A549 (cell line): ENCODE measurements at regions not wholly inside any gene's neighbourhood (a gene's known extent, or its start where the extent isn't known, plus 50 kb on each side); places are given as distances from the start of the nearest gene placed in this dataset.

Experiments
- ATAC-seq, 2 experiments: fragments of 200-7000 bp in 1 of 2; fragments of >200 bp in 1 of 2; cut with Nextera tagmentation in 1 of 2; cut with Tn5 transposase in 1 of 2; 3 replicates each; pipeline versions ENCODE4 v1.8.0 to v1.9.1; 2018 to 2020; ENCODE audit warnings: mild to moderate bottlenecking in 1 of 2, moderate library complexity in 1 of 2
- CTCF ChIA-PET: fragments of 300-600 bp; sonication (Branson Sonifier 250); formaldehyde crosslinking; extraction: SDS; loops from one replicate; lab custom pipeline; 2021; ENCODE audit warnings: antibody characterized with exemption, inconsistent platforms; lab: Yijun Ruan, JAX
- POLR2A ChIA-PET: fragments of 350-600 bp; formaldehyde crosslinking; extraction: SDS; loops from one replicate; lab custom pipeline; 2021; ENCODE audit warnings: antibody characterized with exemption, inconsistent platforms; lab: Yijun Ruan, JAX
- DNase-seq, 2 experiments: peaks; one replicate each; pipeline versions ENCODE4 v3.0.0 to v3.0.0-alpha.2; 2011 to 2016; ENCODE audit warnings: low read depth in 1 of 2, low spot score in 1 of 2
- FAIRE-seq: peaks from 2 replicates; lab custom pipeline; 2011; peaks lifted over from hg19 to GRCh38; lab: Jason Lieb, UNC
- H3K27ac ChIP-seq, 2 experiments: fragments of >200 bp; sonication (Bioruptor Twin); formaldehyde crosslinking; 3 replicates each; pipeline ENCODE4 v1.5.1; 2016 to 2017
- H3K4me1 ChIP-seq: fragments of >200 bp; sonication (Bioruptor Twin); formaldehyde crosslinking; 3 replicates; pipeline ENCODE4 v1.6.1; 2016
- H3K4me2 ChIP-seq: fragments of >200 bp; sonication (Bioruptor Twin); formaldehyde crosslinking; 3 replicates; pipeline ENCODE4 v1.6.1; 2016
- H3K4me3 ChIP-seq: fragments of >200 bp; sonication (Bioruptor Twin); formaldehyde crosslinking; 3 replicates; pipeline ENCODE4 v1.5.1; 2016
- H3K9me3 ChIP-seq: fragments of >200 bp; sonication (Bioruptor Twin); formaldehyde crosslinking; 3 replicates; pipeline ENCODE4 v1.6.1; 2016
- BHLHE40 ChIP-seq: IDR thresholded peaks from 2 replicates; pipeline ENCODE4 v1.6.1; 2012; ENCODE audit warnings: low read depth, low read length, inconsistent platforms
- CBX2 ChIP-seq: fragments of 200-600 bp; sonication (generic); IDR thresholded peaks from 2 replicates; pipeline ENCODE4 v1.6.1; 2016; ENCODE audit warnings: low read depth, mild to moderate bottlenecking, borderline replicate concordance
- CEBPB ChIP-seq, 2 experiments: fragments of >200 bp in 1 of 2; sonication (Bioruptor Twin) in 1 of 2; formaldehyde crosslinking in 1 of 2; IDR thresholded peaks; 2 replicates each; pipeline ENCODE4 v1.6.1; 2012 to 2016
- EHF ChIP-seq: fragments of 250-450 bp; sonication (Bioruptor Pico); IDR thresholded peaks from 2 replicates; pipeline ENCODE4 v1.5.0; 2020; ENCODE audit warnings: mild to moderate bottlenecking
- FOSB ChIP-seq: fragments of 250-450 bp; sonication (Bioruptor Pico); IDR thresholded peaks from 2 replicates; pipeline ENCODE4 v1.5.0; 2020; ENCODE audit warnings: mild to moderate bottlenecking, moderate library complexity
- FOXS1 ChIP-seq: fragments of 250-450 bp; sonication (Bioruptor Pico); IDR thresholded peaks from 2 replicates; pipeline ENCODE4 v1.5.0; 2020; ENCODE audit warnings: mild to moderate bottlenecking, moderate library complexity
- HEYL ChIP-seq: fragments of 250-450 bp; sonication (Bioruptor Pico); IDR thresholded peaks from 2 replicates; pipeline ENCODE4 v1.8.0; 2021; ENCODE audit warnings: mild to moderate bottlenecking, moderate library complexity
- HOXA7 ChIP-seq: fragments of 250-450 bp; sonication (Bioruptor Pico); IDR thresholded peaks from 2 replicates; pipeline ENCODE4 v1.5.0; 2020; ENCODE audit warnings: mild to moderate bottlenecking, moderate library complexity
- KDM1A ChIP-seq: fragments of 200-600 bp; sonication (generic); IDR thresholded peaks from 2 replicates; pipeline ENCODE4 v1.6.1; 2016; ENCODE audit warnings: low read depth, mild to moderate bottlenecking
- MAFK ChIP-seq: fragments of 450-650 bp; IDR thresholded peaks from 2 replicates; pipeline ENCODE4 v1.6.1; 2014; ENCODE audit not compliant: partially characterized antibody
- MAZ ChIP-seq: fragments of 150-350 bp; IDR thresholded peaks from 2 replicates; pipeline ENCODE4 v1.6.1; 2014; ENCODE audit warnings: antibody characterized with exemption, low read depth, low read length, borderline replicate concordance
- MYC ChIP-seq: IDR thresholded peaks from 2 replicates; pipeline ENCODE4 v1.6.1; 2012; ENCODE audit warnings: mild to moderate bottlenecking, inconsistent platforms, low read length, improper control_type of control experiment, borderline replicate concordance
- NFE2L2 ChIP-seq: fragments of 150-350 bp; conservative IDR thresholded peaks from 2 replicates; pipeline ENCODE4 v1.6.1; 2014; ENCODE audit warnings: low read length
- NPAS2 ChIP-seq: fragments of 250-450 bp; sonication (Bioruptor Pico); IDR thresholded peaks from 2 replicates; pipeline ENCODE4 v1.8.0; 2022; ENCODE audit warnings: mild to moderate bottlenecking, moderate library complexity, borderline replicate concordance
- PHF8 ChIP-seq: fragments of 200-600 bp; sonication (generic); IDR thresholded peaks from 2 replicates; pipeline ENCODE4 v1.6.1; 2016; ENCODE audit warnings: low read depth, mild to moderate bottlenecking, antibody characterized with exemption, moderate library complexity, borderline replicate concordance
- POLR2A ChIP-seq: IDR thresholded peaks from 2 replicates; pipeline ENCODE4 v1.6.1; 2012; ENCODE audit warnings: mild to moderate bottlenecking, low read length
- RAD21 ChIP-seq, 2 experiments: fragments of >200 bp in 1 of 2; sonication (Bioruptor Twin) in 1 of 2; formaldehyde crosslinking in 1 of 2; IDR thresholded peaks in 1 of 2; conservative IDR thresholded peaks in 1 of 2; 2 replicates in 1 of 2; 3 replicates in 1 of 2; pipeline ENCODE4 v1.6.1; 2012 to 2018; ENCODE audit warnings: inconsistent platforms in 1 of 2
- RARB ChIP-seq: fragments of 250-450 bp; sonication (Bioruptor Pico); IDR thresholded peaks from 2 replicates; pipeline ENCODE4 v1.8.0; 2021; ENCODE audit warnings: mild to moderate bottlenecking, moderate library complexity
- RFX5 ChIP-seq: fragments of 450-650 bp; IDR thresholded peaks from 2 replicates; pipeline ENCODE4 v1.7.1; 2014; ENCODE audit warnings: antibody characterized with exemption, mild to moderate bottlenecking, moderate library complexity
- RNF2 ChIP-seq: fragments of 200-600 bp; sonication (generic); IDR thresholded peaks from 2 replicates; pipeline ENCODE4 v1.6.1; 2016; ENCODE audit warnings: low read depth, mild to moderate bottlenecking, antibody characterized with exemption, moderate library complexity, borderline replicate concordance
- SMC3 ChIP-seq: fragments of >200 bp; sonication (Bioruptor Twin); formaldehyde crosslinking; IDR thresholded peaks from 3 replicates; pipeline ENCODE4 v1.6.1; 2018; ENCODE audit warnings: inconsistent platforms
- TFCP2L1 ChIP-seq: fragments of 250-450 bp; sonication (Bioruptor Pico); IDR thresholded peaks from 2 replicates; pipeline ENCODE4 v1.5.0; 2021; ENCODE audit warnings: mild to moderate bottlenecking
- WGBS: methylation state at CpG from one replicate; pipeline ENCODE4 v1.1.6; 2017; ENCODE audit errors: missing lambda C conversion rate; 5-methylcytosine and 5-hydroxymethylcytosine counted together
- TF ChIP-seq, protein P1 (sequence below): fragments of >200 bp; sonication (Bioruptor Twin); formaldehyde crosslinking; IDR thresholded peaks from 3 replicates; pipeline ENCODE4 v1.5.1; 2016
- TF ChIP-seq, protein P2 (sequence below): fragments of 200-600 bp; sonication (generic); IDR thresholded peaks from 2 replicates; pipeline ENCODE4 v1.6.1; 2016; ENCODE audit warnings: antibody characterized with exemption, mild to moderate bottlenecking, moderate library complexity
- TF ChIP-seq, protein P3 (sequence below): fragments of 150-350 bp; IDR thresholded peaks from 2 replicates; pipeline ENCODE4 v1.6.1; 2014; ENCODE audit warnings: low read depth, mild to moderate bottlenecking, low read length
- TF ChIP-seq, protein P4 (sequence below): fragments of >200 bp; sonication (Bioruptor Twin); formaldehyde crosslinking; IDR thresholded peaks from 2 replicates; pipeline ENCODE4 v1.6.1; 2016
- TF ChIP-seq, protein P5 (sequence below): IDR thresholded peaks from 2 replicates; pipeline ENCODE4 v1.6.1; 2012; ENCODE audit warnings: low read depth, borderline replicate concordance

DNA sequence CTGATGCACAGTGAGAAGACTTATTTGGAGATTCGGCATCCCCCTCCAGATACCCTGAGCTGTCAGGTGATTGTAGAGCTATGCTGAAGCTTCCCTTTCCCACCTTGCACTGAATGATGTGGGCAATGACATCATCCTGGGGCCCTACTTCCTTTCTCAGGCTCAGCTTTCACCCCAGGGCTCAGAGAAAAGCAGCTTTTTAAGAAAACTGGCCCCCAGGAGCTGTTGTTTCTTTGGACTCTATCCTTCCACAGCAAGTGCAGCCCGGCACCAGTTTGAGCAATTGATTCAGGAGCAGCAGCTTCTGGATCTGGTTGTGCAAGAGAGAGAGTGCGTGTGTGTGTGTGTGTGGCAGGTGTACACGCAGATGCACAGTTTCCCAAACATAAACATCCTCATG is 251.3 kb downstream of the ANAPC1 start:
- CTCF ChIA-PET: interaction anchor here (0.9 kb wide), 1 partner anchor 11 kb away, joined by 4 read pairs; no protein-coding TSS in a partner anchor
- no peak for FAIRE-seq
- TF ChIP-seq PHF8 (no peak), CEBPB (IDR thresholded peaks at IDR 0.05) (no peak)
- TF ChIP-seq, protein P1, sequence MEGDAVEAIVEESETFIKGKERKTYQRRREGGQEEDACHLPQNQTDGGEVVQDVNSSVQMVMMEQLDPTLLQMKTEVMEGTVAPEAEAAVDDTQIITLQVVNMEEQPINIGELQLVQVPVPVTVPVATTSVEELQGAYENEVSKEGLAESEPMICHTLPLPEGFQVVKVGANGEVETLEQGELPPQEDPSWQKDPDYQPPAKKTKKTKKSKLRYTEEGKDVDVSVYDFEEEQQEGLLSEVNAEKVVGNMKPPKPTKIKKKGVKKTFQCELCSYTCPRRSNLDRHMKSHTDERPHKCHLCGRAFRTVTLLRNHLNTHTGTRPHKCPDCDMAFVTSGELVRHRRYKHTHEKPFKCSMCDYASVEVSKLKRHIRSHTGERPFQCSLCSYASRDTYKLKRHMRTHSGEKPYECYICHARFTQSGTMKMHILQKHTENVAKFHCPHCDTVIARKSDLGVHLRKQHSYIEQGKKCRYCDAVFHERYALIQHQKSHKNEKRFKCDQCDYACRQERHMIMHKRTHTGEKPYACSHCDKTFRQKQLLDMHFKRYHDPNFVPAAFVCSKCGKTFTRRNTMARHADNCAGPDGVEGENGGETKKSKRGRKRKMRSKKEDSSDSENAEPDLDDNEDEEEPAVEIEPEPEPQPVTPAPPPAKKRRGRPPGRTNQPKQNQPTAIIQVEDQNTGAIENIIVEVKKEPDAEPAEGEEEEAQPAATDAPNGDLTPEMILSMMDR: no peak
- TF ChIP-seq, protein P2, sequence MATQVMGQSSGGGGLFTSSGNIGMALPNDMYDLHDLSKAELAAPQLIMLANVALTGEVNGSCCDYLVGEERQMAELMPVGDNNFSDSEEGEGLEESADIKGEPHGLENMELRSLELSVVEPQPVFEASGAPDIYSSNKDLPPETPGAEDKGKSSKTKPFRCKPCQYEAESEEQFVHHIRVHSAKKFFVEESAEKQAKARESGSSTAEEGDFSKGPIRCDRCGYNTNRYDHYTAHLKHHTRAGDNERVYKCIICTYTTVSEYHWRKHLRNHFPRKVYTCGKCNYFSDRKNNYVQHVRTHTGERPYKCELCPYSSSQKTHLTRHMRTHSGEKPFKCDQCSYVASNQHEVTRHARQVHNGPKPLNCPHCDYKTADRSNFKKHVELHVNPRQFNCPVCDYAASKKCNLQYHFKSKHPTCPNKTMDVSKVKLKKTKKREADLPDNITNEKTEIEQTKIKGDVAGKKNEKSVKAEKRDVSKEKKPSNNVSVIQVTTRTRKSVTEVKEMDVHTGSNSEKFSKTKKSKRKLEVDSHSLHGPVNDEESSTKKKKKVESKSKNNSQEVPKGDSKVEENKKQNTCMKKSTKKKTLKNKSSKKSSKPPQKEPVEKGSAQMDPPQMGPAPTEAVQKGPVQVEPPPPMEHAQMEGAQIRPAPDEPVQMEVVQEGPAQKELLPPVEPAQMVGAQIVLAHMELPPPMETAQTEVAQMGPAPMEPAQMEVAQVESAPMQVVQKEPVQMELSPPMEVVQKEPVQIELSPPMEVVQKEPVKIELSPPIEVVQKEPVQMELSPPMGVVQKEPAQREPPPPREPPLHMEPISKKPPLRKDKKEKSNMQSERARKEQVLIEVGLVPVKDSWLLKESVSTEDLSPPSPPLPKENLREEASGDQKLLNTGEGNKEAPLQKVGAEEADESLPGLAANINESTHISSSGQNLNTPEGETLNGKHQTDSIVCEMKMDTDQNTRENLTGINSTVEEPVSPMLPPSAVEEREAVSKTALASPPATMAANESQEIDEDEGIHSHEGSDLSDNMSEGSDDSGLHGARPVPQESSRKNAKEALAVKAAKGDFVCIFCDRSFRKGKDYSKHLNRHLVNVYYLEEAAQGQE: no peak
- Histone ChIP-seq H3K4me2 (no peak overlapping the region), H3K27ac (no peak overlapping the region), H3K9me3 (peaks cover 25% of the 10 kb centered on the region; the same call in 2 of the 3 replicates), H3K4me3 (no peak overlapping the region), H3K4me1 (no peaks in the 10 kb centered on the region)
- POLR2A ChIA-PET: no interaction called here
- 66% methylated on average over 4 of the region's 4 CpGs for WGBS
- DNase-seq: no peak
- ATAC-seq: no peak

DNA sequence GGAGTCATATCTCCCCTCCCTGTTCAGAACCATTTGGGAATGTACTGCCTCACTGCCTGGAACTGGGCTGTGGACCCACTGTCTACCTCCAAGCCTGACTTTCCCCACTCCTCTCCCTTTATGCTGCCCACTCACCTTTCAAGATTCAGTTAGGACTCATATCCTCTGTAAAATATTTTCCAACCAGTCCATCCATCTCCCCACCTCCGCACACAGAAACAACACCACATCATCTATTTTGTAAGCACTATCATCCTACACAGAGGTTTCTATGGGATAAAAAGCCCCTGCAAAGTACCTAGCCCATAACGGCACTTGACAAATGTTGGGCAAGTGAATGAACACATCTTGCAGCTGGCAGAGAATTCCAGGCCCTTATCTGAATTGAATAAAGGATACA is 250.8 kb downstream of the ANAPC1 start:
- no peak for FAIRE-seq
- H3K9me3 ChIP-seq: peaks cover 21% of the 10 kb centered on the region; the same call in 2 of the 3 replicates
- H3K27ac ChIP-seq: no peak overlapping the region
- no peak for ATAC-seq
- no peaks in the 10 kb centered on the region for H3K4me1 ChIP-seq
- H3K4me2 ChIP-seq: no peak overlapping the region
- CTCF ChIA-PET: interaction anchor here (0.9 kb wide), 1 partner anchor 10 kb away, joined by 4 read pairs; no protein-coding TSS in a partner anchor
- TF ChIP-seq SMC3: no peak
- TF ChIP-seq FOSB: no peak
- TF ChIP-seq, protein P3, sequence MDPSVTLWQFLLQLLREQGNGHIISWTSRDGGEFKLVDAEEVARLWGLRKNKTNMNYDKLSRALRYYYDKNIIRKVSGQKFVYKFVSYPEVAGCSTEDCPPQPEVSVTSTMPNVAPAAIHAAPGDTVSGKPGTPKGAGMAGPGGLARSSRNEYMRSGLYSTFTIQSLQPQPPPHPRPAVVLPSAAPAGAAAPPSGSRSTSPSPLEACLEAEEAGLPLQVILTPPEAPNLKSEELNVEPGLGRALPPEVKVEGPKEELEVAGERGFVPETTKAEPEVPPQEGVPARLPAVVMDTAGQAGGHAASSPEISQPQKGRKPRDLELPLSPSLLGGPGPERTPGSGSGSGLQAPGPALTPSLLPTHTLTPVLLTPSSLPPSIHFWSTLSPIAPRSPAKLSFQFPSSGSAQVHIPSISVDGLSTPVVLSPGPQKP: no peak
- no peak for TF ChIP-seq HOXA7 (CRISPR knock-in tag)
- TF ChIP-seq, protein P4, sequence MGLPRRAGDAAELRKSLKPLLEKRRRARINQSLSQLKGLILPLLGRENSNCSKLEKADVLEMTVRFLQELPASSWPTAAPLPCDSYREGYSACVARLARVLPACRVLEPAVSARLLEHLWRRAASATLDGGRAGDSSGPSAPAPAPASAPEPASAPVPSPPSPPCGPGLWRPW: no peak
- POLR2A ChIA-PET: no interaction called here
- H3K4me3 ChIP-seq: no peak overlapping the region
- no peak for DNase-seq
- WGBS: 97% methylated on average over 2 of the region's 2 CpGs

DNA sequence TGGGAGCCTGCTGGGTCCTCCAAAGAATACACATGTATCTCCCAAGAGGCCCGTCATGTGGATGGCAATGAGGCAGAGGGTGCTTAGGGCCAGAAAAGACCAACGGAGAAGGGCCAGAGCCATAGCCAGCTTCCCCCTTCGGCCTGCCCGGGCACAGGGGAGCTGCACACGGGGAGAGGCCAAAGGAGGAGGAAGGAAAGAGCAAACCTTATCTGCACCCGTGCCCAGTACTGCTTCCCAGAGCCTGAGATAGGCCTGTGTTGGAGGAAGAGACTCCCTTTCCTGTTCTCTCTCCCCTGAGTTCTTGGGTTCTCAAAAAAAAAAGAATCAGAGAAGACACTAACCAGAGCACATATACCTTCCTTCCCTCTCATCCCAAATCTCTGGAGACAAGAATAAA is 250.3 kb downstream of the ANAPC1 start:
- no peak for FAIRE-seq
- H3K4me2 ChIP-seq: no peak overlapping the region
- H3K9me3 ChIP-seq: peaks cover 18% of the 10 kb centered on the region; the same call in 2 of the 3 replicates
- DNase-seq: no peak
- 46% methylated on average over 6 of the region's 6 CpGs for WGBS
- POLR2A ChIA-PET: no interaction called here
- ATAC-seq: no peak
- H3K27ac ChIP-seq: no peak overlapping the region
- CTCF ChIA-PET: no interaction called here
- no peaks in the 10 kb centered on the region for H3K4me1 ChIP-seq
- TF ChIP-seq MAZ: no peak
- TF ChIP-seq MAFK: no peak
- no peak for TF ChIP-seq RNF2
- no peak for TF ChIP-seq POLR2A
- TF ChIP-seq HEYL (CRISPR knock-in tag): no peak
- TF ChIP-seq MYC: no peak
- no peak for TF ChIP-seq BHLHE40
- TF ChIP-seq TFCP2L1: no peak
- no peak for TF ChIP-seq RARB
- no peak for TF ChIP-seq RAD21 (conservative IDR thresholded peaks at IDR 0.05 in 1 of 2, IDR thresholded peaks at IDR 0.05 in 1 of 2)
- TF ChIP-seq EHF: no peak
- TF ChIP-seq CBX2: no peak
- TF ChIP-seq FOXS1: no peak
- TF ChIP-seq HOXA7 (CRISPR knock-in tag): no peak
- TF ChIP-seq, protein P5, sequence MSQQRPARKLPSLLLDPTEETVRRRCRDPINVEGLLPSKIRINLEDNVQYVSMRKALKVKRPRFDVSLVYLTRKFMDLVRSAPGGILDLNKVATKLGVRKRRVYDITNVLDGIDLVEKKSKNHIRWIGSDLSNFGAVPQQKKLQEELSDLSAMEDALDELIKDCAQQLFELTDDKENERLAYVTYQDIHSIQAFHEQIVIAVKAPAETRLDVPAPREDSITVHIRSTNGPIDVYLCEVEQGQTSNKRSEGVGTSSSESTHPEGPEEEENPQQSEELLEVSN: no peak
- no peak for TF ChIP-seq NFE2L2
- TF ChIP-seq RFX5: no peak
- no peak for TF ChIP-seq NPAS2 (CRISPR knock-in tag)
- TF ChIP-seq KDM1A: no peak
- TF ChIP-seq, all 56 proteins: peak for 0
- H3K4me3 ChIP-seq: no peak overlapping the region
